ENCODE measurements at regions not wholly inside any gene's neighbourhood (a gene's known extent, or its start where the extent isn't known, plus 50 kb on each side); places are given as distances from the start of the nearest gene placed in this dataset.

GRCh38 chr1:82384776-82385175, 584.0 kb downstream of the ADGRL2 start:
- TF ChIP-seq POLR2A (IDR thresholded peaks at IDR 0.05) (no peak), CTCF (IDR thresholded peaks at IDR 0.05) (no peak)
